ENCODE measurements at regions not wholly inside any gene's neighbourhood (a gene's known extent, or its start where the extent isn't known, plus 50 kb on each side); places are given as distances from the start of the nearest gene placed in this dataset.
"Not testable (repeated sequence)": the region's sequence is repeated elsewhere in the genome, so short reads cannot be mapped to it uniquely, and the experiment has no call there.

DNA sequence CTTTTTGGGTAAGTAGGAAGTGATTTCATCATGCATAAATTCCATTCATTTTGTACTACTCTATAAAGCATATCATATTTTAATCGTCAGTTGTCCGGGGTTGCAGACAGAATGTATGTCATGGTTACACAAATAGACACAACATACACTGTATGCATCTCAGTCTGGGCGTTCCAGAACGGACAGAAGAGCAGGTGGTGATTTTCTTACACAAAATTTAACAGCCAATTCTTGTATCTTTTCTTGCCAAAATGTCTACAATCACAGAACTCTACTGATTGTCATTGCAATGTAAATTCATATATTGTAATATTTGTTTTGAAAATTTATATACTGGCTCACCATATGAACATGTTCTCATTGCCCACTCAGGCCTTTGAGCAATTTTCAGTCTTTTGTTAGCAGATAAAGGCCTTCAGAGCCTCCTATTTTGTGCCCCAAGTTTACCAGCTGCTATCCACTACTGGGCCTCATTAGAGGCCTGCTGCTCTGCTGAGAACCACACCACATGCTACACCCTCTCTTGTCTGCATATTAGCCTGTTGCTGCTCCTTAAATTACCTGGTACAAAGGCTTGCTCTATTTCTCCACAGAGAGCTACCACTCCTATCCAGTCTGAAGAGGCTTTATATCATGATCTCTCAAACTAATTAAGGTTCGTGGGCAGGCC lies 61.5 kb downstream of the PRDM13 start:
- Histone ChIP-seq H3K27ac (no peak overlapping the region), H3K4me1 (no peaks in the 10 kb centered on the region), H3K27me3 (no peaks in the 10 kb centered on the region), H3K36me3 (no peaks in the 10 kb centered on the region), H3K9me3 (no peaks in the 10 kb centered on the region), H3K4me3 (no peak overlapping the region)
- 66% methylated on average over 5 of the region's 5 CpGs for WGBS
- TF ChIP-seq CTCF (IDR thresholded peaks at IDR 0.05) = no peak
- no peak for TF ChIP-seq POLR2AphosphoS5 (IDR thresholded peaks at IDR 0.05)
- no peak for DNase-seq (ENCODE audit: low spot score in 2 of 2)

DNA sequence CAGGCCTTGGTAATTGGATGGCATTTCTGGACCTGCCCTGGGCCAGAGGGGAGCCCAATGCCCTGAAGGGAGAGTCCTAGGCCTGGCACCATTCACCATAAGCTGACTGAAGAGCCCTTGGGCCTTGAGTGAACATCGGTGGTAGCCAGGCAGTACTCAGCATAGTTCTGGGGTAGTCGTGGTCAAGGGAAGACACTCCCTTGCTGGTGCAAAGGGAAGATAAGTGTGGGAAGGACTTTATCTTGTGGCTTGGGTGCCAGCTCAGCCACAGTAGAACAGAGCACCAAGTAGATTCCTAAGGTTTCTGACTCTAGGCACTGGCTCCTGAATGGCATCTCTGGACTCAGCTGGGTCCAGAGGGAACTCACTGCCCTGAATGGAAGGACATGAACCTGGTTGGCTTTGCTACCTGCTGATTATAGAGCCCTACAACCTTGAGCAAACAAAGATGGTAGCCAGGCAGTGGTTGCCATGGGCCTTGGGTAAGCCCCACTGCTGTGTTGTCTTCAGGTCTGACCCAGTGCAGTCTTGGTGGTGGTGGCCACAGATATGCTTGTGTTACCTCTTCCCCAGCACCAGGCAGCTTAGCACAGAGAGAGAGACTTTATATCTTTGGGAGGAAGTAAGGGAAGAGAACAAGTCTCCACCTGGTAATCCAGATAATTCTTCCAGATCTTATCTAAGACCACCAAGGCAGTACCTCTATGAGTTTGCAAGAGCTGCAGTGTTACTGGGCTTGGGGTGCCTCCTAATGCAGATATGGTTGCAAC lies 83.5 kb downstream of the PRDM13 start:
- TF ChIP-seq EP300 (IDR thresholded peaks at IDR 0.05) (no peak), CTCF (IDR thresholded peaks at IDR 0.05) (no peak), POLR2A (IDR thresholded peaks at IDR 0.05) (no peak), POLR2AphosphoS5 (IDR thresholded peaks at IDR 0.05) (no peak)
- no peak for DNase-seq (ENCODE audit: low spot score in 2 of 2)
- Histone ChIP-seq H3K27me3 (no peaks in the 10 kb centered on the region), H3K9me3 (no peaks in the 10 kb centered on the region), H3K36me3 (no peaks in the 10 kb centered on the region), H3K4me1 (no peaks in the 10 kb centered on the region), H3K4me3 (no peak overlapping the region), H3K27ac (no peak overlapping the region)
- WGBS = 80% methylated on average over 1 of the region's 2 CpGs

DNA sequence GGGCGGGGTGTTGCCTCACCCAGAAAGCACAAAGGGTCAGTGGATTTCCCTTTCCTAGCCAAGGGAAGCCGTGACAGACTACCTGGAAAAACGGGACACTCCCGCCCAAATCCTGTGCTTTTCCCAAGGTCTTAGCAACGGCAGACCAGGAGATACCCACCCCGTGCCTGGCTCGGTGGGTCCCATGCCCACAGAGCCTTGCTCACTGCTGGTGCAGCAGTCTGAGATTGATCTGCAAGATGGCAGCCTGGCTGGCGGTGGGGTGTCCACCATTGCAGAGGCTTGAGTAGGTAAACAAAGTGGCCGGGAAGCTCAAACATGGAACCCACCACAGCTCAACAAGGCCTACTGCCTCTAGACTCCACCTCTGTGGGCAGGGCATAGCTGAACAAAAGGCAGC lies 95.7 kb downstream of the PRDM13 start:
- H3K36me3 ChIP-seq, H3K27ac ChIP-seq: not testable (repeated sequence)

GRCh38 chr6:99709062-99709461 lies 102.4 kb downstream of the PRDM13 start:
- no peak overlapping the region for H3K27ac ChIP-seq
- no peaks in the 10 kb centered on the region for H3K9me3 ChIP-seq
- no peak for DNase-seq (ENCODE audit: low spot score in 2 of 2)
- no peak for TF ChIP-seq CTCF (IDR thresholded peaks at IDR 0.05)
- TF ChIP-seq EP300 (IDR thresholded peaks at IDR 0.05) = no peak
- no peak for TF ChIP-seq POLR2A (IDR thresholded peaks at IDR 0.05)
- TF ChIP-seq POLR2AphosphoS5 (IDR thresholded peaks at IDR 0.05) = no peak
- no peak overlapping the region for H3K4me3 ChIP-seq
- H3K4me1 ChIP-seq = no peaks in the 10 kb centered on the region
- no peaks in the 10 kb centered on the region for H3K27me3 ChIP-seq
- no peaks in the 10 kb centered on the region for H3K36me3 ChIP-seq

More for the DNA sequence above, 95.7 kb downstream of the PRDM13 start:
- H3K4me1 ChIP-seq; H3K27me3 ChIP-seq; H3K4me3 ChIP-seq; H3K9me3 ChIP-seq; DNase-seq (ENCODE audit: low spot score in 2 of 2): not testable (repeated sequence)
- 89% methylated on average over 4 of the region's 9 CpGs for WGBS

DNA sequence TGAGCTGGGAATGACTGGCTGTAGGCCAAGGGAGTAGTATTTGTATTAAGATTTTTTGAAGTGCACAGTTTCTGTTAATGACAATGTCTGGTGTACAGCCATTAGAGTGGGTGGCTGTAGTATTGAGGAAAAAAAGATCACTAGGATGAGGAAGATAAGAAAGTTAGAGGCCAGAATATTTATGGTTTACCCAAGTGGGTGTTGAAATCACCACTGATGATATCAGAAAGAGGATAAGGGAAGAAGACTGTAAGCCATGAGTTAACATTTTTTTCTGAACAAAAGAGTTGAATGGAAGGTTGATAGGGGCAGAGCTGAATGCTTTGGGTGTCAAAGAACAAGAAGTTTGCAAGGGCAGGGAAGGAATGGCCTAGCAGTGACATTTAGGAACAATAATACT lies 104.7 kb downstream of the PRDM13 start:
- no peaks in the 10 kb centered on the region for H3K4me1 ChIP-seq
- no peak for DNase-seq (ENCODE audit: low spot score in 2 of 2)

More for the DNA sequence above, 104.7 kb downstream of the PRDM13 start:
- TF ChIP-seq EP300 (IDR thresholded peaks at IDR 0.05) (no peak), CTCF (IDR thresholded peaks at IDR 0.05) (no peak), POLR2A (IDR thresholded peaks at IDR 0.05) (no peak), POLR2AphosphoS5 (IDR thresholded peaks at IDR 0.05) (no peak)
- Histone ChIP-seq H3K27ac (no peak overlapping the region), H3K36me3 (no peaks in the 10 kb centered on the region), H3K9me3 (no peaks in the 10 kb centered on the region), H3K4me3 (no peak overlapping the region), H3K27me3 (no peaks in the 10 kb centered on the region)

All from suprapubic skin (tissue), 4 donors.